Urothelium cell line (cell line): ENCODE measurements at regions not wholly inside any gene's neighbourhood (a gene's known extent, or its start where the extent isn't known, plus 50 kb on each side); places are given as distances from the start of the nearest gene placed in this dataset.
A peak's percentile ranks its signal among the peaks of the same experiment; 100 is the strongest.

Experiments used
- DNase-seq: peaks from one replicate; pipeline ENCODE4 v3.0.0; 2011; ENCODE audit warnings: low spot score, mixed read lengths
- FAIRE-seq: peaks from 2 replicates; lab custom pipeline; 2011; peaks lifted over from hg19 to GRCh38; lab: Jason Lieb, UNC

GRCh38 chr3:66165660-66166059 is 55.1 kb upstream of the SLC25A26 start:
- FAIRE-seq (no peak), DNase-seq (peak; percentile 13)

GRCh38 chr3:66164155-66164554 is 56.6 kb upstream of the SLC25A26 start:
- no peak for FAIRE-seq
- DNase-seq = no peak

GRCh38 chr3:66163222-66163621 is 57.6 kb upstream of the SLC25A26 start:
- DNase-seq (no peak), FAIRE-seq (no peak)

GRCh38 chr3:66162766-66163165 is 58.0 kb upstream of the SLC25A26 start:
- no peak for DNase-seq
- no peak for FAIRE-seq

- no peak for DNase-seq
- no peak for FAIRE-seq
These were observed 61.7 kb upstream of the SLC25A26 start for GRCh38 chr3:66158933-66159683.

- FAIRE-seq = no peak
- DNase-seq = no peak
These were observed 66.3 kb upstream of the SLC25A26 start for GRCh38 chr3:66154444-66154861.

GRCh38 chr3:66153481-66154443 is 67.0 kb upstream of the SLC25A26 start:
- peak; percentile 45 for DNase-seq
- no peak for FAIRE-seq

- DNase-seq (no peak), FAIRE-seq (no peak)
These were observed 68.5 kb upstream of the SLC25A26 start for GRCh38 chr3:66152336-66152735.

- peak; percentile 40 for FAIRE-seq
- no peak for DNase-seq
These were observed 69.8 kb upstream of the SLC25A26 start for GRCh38 chr3:66150977-66151376.

GRCh38 chr3:66149269-66149668 is 71.5 kb upstream of the SLC25A26 start:
- FAIRE-seq (no peak), DNase-seq (no peak)

- FAIRE-seq (no peak), DNase-seq (no peak)
These were observed 75.4 kb upstream of the SLC25A26 start for GRCh38 chr3:66145408-66145733.

- FAIRE-seq (no peak), DNase-seq (peak; percentile 29)
These were observed 76.0 kb upstream of the SLC25A26 start for GRCh38 chr3:66144568-66145407.

- FAIRE-seq (no peak), DNase-seq (no peak)
These were observed 78.7 kb upstream of the SLC25A26 start for GRCh38 chr3:66142079-66142478.

- FAIRE-seq (no peak), DNase-seq (peak; percentile 25)
These were observed 79.9 kb upstream of the SLC25A26 start for GRCh38 chr3:66140743-66141372.

- DNase-seq (no peak), FAIRE-seq (no peak)
These were observed 80.7 kb upstream of the SLC25A26 start for GRCh38 chr3:66140106-66140505.

GRCh38 chr3:66139415-66139814 is 81.4 kb upstream of the SLC25A26 start:
- FAIRE-seq (no peak), DNase-seq (no peak)

GRCh38 chr3:66138336-66139313 is 82.2 kb upstream of the SLC25A26 start:
- FAIRE-seq (peak; percentile 30), DNase-seq (peak; percentile 76)

GRCh38 chr3:66136597-66136996 is 84.2 kb upstream of the SLC25A26 start:
- DNase-seq (no peak), FAIRE-seq (no peak)

GRCh38 chr3:66133853-66134445 is 86.9 kb upstream of the SLC25A26 start:
- FAIRE-seq = no peak
- no peak for DNase-seq
